Adipocyte (in vitro differentiated cells): ENCODE measurements at regions not wholly inside any gene's neighbourhood (a gene's known extent, or its start where the extent isn't known, plus 50 kb on each side); places are given as distances from the start of the nearest gene placed in this dataset.

Source experiments
- DNase-seq: peaks from one replicate; pipeline ENCODE4 v3.0.0-alpha.2; 2015; ENCODE audit warnings: low read depth
- H3K27me3 ChIP-seq: replicated peaks from 2 replicates; pipeline ENCODE4 v1.7.0; 2013; ENCODE audit warnings: mild to moderate bottlenecking, low read length, moderate library complexity; ENCODE audit not compliant: control insufficient read depth, insufficient read depth
- H3K36me3 ChIP-seq: 2 replicates; pipeline ENCODE4 v1.7.0; 2013; ENCODE audit warnings: low read length, mild to moderate bottlenecking, moderate library complexity; ENCODE audit not compliant: control insufficient read depth, insufficient read depth, severe bottlenecking
- H3K4me1 ChIP-seq: 2 replicates; pipeline ENCODE4 v1.7.0; 2013; ENCODE audit warnings: mild to moderate bottlenecking, low read length, moderate library complexity; ENCODE audit not compliant: control insufficient read depth, insufficient read depth
- H3K4me3 ChIP-seq: 2 replicates; pipeline ENCODE4 v1.7.0; 2013; ENCODE audit warnings: mild to moderate bottlenecking, low read length, moderate library complexity
- H3K9ac ChIP-seq: 2 replicates; pipeline ENCODE4 v1.7.0; 2013; ENCODE audit warnings: mild to moderate bottlenecking, low read length, moderate library complexity
- H3K9me3 ChIP-seq: 2 replicates; pipeline ENCODE4 v1.7.0; 2013; ENCODE audit warnings: mild to moderate bottlenecking, low read length, moderate library complexity; ENCODE audit not compliant: control insufficient read depth

DNA sequence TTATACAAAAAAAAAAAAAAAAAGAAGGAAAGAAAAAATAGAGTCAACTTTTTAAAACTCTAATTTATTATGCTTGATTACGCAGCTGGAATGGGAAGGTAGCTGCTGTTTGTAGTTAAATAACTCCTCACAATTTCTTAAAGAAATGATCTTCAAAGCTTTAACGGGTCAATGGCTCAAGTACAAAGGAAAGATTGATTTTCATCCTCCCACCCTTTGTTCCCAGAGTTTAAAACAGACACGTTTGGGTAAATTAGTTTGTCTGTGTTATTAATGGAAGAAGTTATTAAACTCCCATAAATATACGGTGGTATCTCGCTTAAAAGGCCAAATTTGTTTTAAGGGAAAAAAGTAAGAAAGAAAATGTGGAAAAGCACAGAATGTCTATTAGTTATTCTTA is 179.3 kb downstream of the EMX2 start:
- H3K4me3 ChIP-seq: no peak overlapping the region
- no peaks in the 10 kb centered on the region for H3K4me1 ChIP-seq
- DNase-seq: no peak
- H3K36me3 ChIP-seq: no peaks in the 10 kb centered on the region
- H3K9me3 ChIP-seq: peaks cover 5% of the 10 kb centered on the region
- H3K9ac ChIP-seq: no peak overlapping the region
- H3K27me3 ChIP-seq: peaks cover 18% of the 10 kb centered on the region

DNA sequence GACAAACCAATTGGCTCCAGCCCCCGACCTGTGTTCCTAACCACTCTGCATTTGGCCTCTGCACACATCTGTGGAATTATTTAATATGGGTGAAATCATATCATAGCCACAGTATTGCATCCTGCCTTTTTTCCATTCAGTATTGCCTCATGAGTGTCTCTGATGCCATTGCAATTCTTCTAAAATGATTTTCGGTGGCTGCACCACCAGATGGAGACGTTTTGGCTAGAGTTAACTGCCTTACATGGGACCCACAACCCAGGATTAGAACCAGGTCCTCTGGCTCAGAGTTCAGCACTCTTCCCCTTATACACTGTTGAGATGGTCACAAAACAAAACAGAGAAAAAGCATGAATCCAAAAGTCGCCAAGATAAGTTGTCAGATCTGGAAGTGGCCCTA is 180.8 kb downstream of the EMX2 start:
- no peak for DNase-seq
- Histone ChIP-seq H3K27me3 (peaks cover 18% of the 10 kb centered on the region), H3K9me3 (no peaks in the 10 kb centered on the region), H3K4me3 (no peak overlapping the region), H3K9ac (no peak overlapping the region), H3K36me3 (no peaks in the 10 kb centered on the region), H3K4me1 (no peaks in the 10 kb centered on the region)

DNA sequence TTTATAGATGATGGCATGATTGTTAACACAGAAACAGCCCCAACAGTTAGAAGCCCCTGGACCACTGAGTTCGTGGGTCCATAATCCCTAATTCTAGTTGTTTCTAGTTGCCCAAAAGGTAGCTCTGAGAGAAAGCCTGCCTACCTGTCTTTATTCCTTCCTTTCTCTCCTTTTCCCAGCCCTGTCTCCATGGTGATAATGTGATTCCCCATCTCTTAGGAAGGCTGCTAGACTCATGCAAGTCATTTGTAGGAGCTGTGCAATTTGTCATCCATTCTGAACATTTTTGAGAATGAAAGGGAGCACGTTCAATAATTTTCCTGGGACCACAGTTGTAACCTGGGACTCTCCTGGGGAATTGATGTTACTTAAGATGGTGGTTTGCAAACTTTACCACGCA is 183.4 kb downstream of the EMX2 start:
- Histone ChIP-seq H3K4me1 (no peaks in the 10 kb centered on the region), H3K9me3 (no peaks in the 10 kb centered on the region)

DNA sequence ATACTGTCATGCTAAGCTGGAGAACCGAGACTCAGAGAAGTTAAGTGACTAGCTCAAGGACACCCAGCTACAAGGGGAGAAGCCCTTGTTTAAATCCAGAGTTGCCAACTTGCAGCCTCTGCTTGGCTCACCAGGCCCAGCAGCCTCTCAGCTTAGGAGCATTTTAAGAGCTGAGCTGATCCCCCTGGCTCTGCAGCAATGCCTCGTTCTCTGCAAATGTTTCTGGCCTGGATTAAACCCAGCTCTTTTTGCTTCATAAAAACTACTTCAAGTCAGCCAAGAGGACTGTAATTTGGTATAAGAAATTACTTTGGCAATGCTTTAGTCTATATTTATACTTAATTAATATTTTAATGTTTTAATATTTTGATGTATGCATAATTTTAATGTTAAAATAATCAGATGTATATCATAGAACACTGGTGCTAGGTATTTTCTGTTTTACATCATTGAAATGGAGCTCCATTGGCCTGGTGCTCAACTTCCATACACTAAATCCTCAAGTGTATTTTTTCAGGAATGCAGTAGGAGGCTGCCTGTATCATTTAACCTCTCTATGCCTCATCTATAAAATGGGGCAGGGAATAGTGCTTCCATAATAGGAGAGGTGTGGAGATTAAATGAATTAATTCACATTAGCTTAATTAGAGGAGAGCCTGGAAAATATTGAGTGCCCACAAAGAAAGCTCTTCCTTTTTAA is 184.2 kb downstream of the EMX2 start:
- Histone ChIP-seq H3K27me3 (peaks cover 17% of the 10 kb centered on the region), H3K36me3 (no peaks in the 10 kb centered on the region), H3K4me1 (no peaks in the 10 kb centered on the region), H3K9me3 (no peaks in the 10 kb centered on the region), H3K9ac (no peak overlapping the region), H3K4me3 (no peak overlapping the region)
- DNase-seq: no peak

More for the DNA sequence above, 183.4 kb downstream of the EMX2 start:
- no peaks in the 10 kb centered on the region for H3K36me3 ChIP-seq
- no peak overlapping the region for H3K9ac ChIP-seq
- H3K4me3 ChIP-seq: no peak overlapping the region
- H3K27me3 ChIP-seq: peaks cover 17% of the 10 kb centered on the region
- no peak for DNase-seq

DNA sequence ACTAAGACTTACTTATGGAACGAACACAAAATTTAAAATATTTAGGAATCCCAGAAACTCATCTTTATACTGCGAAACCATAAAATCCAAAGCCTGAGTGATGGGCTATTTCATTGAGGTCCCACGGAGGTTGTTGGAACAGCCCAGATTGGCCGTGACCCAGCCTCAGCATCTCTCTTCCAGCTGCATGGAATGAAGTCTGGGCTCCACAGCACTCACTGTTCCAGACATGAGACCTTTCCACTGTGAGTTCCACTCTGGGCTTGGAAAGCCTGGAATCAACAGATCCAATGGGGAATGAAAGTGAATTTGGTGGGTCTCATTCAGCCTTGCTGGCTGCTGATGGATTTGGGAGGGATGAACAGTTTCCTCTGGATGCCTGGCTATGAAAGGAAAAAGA is 184.9 kb downstream of the EMX2 start:
- DNase-seq: no peak
- H3K4me1 ChIP-seq: no peaks in the 10 kb centered on the region
- H3K9ac ChIP-seq: no peak overlapping the region
- no peaks in the 10 kb centered on the region for H3K36me3 ChIP-seq
- no peaks in the 10 kb centered on the region for H3K9me3 ChIP-seq
- peaks cover 15% of the 10 kb centered on the region for H3K27me3 ChIP-seq
- H3K4me3 ChIP-seq: no peak overlapping the region

DNA sequence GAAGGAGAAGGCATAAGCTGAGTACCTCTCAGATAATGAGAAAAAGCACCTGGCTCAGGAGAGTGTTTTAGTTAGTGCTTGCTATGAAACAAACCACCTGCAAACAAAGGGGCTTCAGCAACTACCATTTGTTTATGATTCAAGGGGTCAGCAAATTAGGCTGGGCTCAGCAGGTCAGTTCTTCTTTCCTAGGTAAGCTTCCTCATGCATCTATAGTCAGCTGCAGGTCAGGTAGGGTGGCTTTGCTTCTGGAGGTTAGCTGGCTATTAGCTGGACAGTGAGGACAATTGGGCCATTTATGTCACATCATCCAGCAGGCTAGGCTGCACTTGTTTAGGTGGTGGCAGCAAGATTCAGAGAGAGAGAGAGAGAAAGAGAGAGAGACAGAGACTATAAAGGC is 185.5 kb downstream of the EMX2 start:
- Histone ChIP-seq H3K4me3 (no peak overlapping the region), H3K36me3 (no peaks in the 10 kb centered on the region), H3K9me3 (no peaks in the 10 kb centered on the region), H3K4me1 (no peaks in the 10 kb centered on the region), H3K9ac (no peak overlapping the region), H3K27me3 (peaks cover 11% of the 10 kb centered on the region)
- DNase-seq: no peak

DNA sequence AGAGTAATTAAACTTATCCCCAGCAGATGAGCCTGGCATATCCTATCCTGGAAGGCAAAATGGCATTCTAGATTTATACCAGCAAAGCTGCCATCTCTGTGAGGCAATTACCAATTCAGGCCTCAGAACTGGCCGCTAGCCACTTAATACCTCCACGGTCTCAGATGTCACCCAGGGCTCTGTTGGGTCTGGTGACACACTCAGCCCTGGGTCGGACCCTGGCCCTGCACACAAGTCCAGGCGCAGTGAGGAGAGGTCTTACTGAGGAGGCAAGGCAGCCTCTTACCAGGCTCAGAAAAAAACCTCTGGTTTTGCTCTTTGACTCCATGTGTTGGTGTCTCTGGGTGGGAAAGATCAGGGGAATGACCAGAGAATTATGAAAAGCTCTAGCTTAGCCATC is 186.6 kb downstream of the EMX2 start:
- no peaks in the 10 kb centered on the region for H3K36me3 ChIP-seq
- no peak for DNase-seq
- no peaks in the 10 kb centered on the region for H3K9me3 ChIP-seq
- no peak overlapping the region for H3K9ac ChIP-seq
- peaks cover 15% of the 10 kb centered on the region for H3K27me3 ChIP-seq
- H3K4me1 ChIP-seq: no peaks in the 10 kb centered on the region
- no peak overlapping the region for H3K4me3 ChIP-seq

DNA sequence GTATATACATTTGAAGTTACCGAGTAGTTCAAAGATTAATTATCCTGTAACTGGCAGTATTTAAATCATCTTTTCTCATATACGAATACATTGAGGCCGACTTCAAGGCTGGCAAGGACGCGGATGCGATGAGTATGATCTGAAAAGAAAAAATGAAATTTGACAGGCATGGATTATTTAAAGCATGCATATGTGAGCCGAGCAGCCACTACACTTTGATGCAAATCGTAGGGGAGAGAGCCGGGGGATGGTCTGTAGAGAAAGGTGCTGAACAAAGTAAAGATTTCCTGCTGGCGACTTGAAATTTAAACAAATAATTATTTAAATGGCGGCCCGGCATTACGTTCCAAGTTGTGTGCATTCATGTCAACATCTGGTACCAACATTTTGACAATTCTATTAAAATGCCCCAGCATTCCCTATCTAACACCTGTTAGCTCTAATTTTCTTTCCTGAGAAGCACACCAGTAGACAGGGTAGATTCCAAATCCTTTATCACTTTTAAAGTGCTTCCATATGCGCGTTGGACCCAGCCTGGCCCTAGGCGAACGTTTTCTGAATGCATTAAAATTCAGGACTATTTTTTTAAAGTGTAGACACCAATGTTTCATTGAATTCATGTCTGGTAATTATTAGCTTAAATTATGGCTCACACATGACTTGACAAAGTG is 188.7 kb downstream of the EMX2 start:
- H3K4me3 ChIP-seq: no peak overlapping the region
- no peaks in the 10 kb centered on the region for H3K36me3 ChIP-seq
- H3K9ac ChIP-seq: no peak overlapping the region
- no peak for DNase-seq
- no peaks in the 10 kb centered on the region for H3K9me3 ChIP-seq
- no peaks in the 10 kb centered on the region for H3K4me1 ChIP-seq
- H3K27me3 ChIP-seq: peaks cover 21% of the 10 kb centered on the region

DNA sequence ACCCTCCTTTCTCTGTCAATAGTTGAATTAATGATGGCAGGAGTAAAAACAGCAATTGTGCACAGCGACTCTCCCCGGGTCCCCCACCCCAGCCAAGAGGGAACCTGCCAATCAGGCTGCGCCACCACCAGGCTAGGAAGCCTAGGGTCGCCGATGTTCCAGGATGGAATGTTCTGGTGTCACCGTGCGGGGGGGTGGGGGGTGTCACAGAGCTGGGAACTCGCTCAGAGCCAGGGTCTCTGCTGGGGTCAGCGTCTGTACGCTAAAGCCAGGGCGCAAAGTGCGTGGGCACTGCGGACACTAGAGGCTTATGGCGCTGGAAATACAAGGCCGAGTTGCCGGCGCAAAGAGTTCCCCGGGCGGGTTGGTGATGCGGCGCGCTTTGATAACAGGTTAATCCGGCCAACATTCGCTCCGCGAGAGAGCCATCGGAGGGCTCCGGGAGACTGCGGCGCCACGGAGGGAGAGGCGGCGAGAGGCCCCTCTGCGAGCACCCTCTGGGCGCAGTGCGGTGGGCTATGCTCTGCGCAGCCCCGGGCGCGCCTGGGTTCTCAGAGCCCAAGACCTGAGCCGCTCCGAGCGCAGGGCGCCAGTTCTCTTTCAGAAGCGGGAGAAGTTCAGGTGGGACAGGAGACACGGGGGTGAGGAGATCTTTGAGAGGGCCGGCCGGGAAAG is 192.3 kb downstream of the EMX2 start:
- no peak overlapping the region for H3K4me3 ChIP-seq
- no peaks in the 10 kb centered on the region for H3K4me1 ChIP-seq
- H3K36me3 ChIP-seq: no peaks in the 10 kb centered on the region
- no peaks in the 10 kb centered on the region for H3K9me3 ChIP-seq
- H3K9ac ChIP-seq: no peak overlapping the region
- H3K27me3 ChIP-seq: peaks cover 18% of the 10 kb centered on the region
- no peak for DNase-seq

DNA sequence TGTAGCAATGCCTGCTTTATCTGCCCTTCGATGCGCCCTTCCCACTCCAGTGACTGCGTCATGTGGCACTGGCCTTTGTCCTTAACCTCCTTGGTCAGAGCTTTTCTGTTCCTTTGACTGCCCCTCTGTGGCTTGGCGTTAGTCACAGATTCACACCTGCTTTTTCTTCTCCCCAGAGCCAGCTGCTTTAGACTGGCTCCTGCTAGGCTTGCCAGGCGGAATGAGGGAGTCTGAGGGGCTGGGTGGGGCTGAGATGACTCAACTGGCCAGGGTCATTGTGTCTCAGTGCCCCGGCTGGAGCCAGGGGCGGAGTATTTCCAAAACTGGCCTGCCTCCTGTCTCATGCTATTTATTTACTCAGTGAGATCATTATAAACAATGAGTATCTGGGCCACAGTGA is 194.1 kb downstream of the EMX2 start:
- no peaks in the 10 kb centered on the region for H3K4me1 ChIP-seq
- H3K9ac ChIP-seq: no peak overlapping the region
- no peaks in the 10 kb centered on the region for H3K36me3 ChIP-seq
- no peaks in the 10 kb centered on the region for H3K9me3 ChIP-seq
- peaks cover 18% of the 10 kb centered on the region for H3K27me3 ChIP-seq
- no peak for DNase-seq
- H3K4me3 ChIP-seq: no peak overlapping the region

DNA sequence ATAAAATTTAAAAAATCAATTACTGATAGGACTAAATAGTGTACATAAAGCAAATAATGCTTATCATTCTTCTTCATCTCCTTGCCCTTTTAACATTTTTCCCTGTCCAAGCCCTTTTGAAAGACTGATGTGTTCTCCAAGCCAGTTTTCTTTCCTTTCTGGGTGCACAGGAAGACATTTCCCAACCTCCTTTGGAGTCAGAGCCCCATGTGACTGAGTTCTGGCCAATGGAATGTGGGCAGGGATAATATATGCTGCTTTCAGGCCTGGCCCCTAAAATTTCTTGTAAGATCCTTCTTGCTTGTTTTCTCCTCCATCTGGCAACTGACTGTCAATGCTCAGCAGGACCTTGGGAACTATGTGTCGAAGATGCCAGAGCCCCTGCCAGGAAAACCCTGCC is 197.5 kb downstream of the EMX2 start:
- H3K4me3 ChIP-seq: no peak overlapping the region
- no peaks in the 10 kb centered on the region for H3K36me3 ChIP-seq
- DNase-seq: no peak
- H3K27me3 ChIP-seq: peaks cover 10% of the 10 kb centered on the region
- H3K9me3 ChIP-seq: no peaks in the 10 kb centered on the region
- no peaks in the 10 kb centered on the region for H3K4me1 ChIP-seq
- no peak overlapping the region for H3K9ac ChIP-seq
